RWPE2 (cell line): ENCODE measurements at regions not wholly inside any gene's neighbourhood (a gene's known extent, or its start where the extent isn't known, plus 50 kb on each side); places are given as distances from the start of the nearest gene placed in this dataset.

ENCODE experiments used
- ATAC-seq: fragments of 200-7000 bp; cut with Tn5 transposase; 3 replicates; pipeline ENCODE4 v1.9.1; 2021; ENCODE audit warnings: low read depth
- DNase-seq: peaks from one replicate; pipeline ENCODE4 v3.0.0-alpha.2; 2020; ENCODE audit warnings: low spot score
- H3K27ac ChIP-seq: fragments of 450-650 bp; 2 replicates; pipeline ENCODE4 v1.5.1; 2017; ENCODE audit warnings: mild to moderate bottlenecking; ENCODE audit not compliant: poor library complexity, severe bottlenecking
- H3K27me3 ChIP-seq: fragments of 250-450 bp; sonication (Bioruptor Pico); 2 replicates; pipeline ENCODE4 v1.5.1; 2021; ENCODE audit warnings: mild to moderate bottlenecking, moderate library complexity; ENCODE audit not compliant: insufficient read depth, poor library complexity, severe bottlenecking
- H3K36me3 ChIP-seq: fragments of 250-450 bp; sonication (Bioruptor Pico); 2 replicates; pipeline ENCODE4 v1.5.1; 2020; ENCODE audit warnings: low read depth, mild to moderate bottlenecking, moderate library complexity
- H3K4me1 ChIP-seq: fragments of 250-450 bp; sonication (Bioruptor Pico); 2 replicates; pipeline ENCODE4 v1.5.1; 2021; ENCODE audit warnings: mild to moderate bottlenecking, moderate library complexity; ENCODE audit not compliant: insufficient read depth, poor library complexity, severe bottlenecking
- H3K4me3 ChIP-seq: fragments of 250-450 bp; sonication (Bioruptor Pico); 2 replicates; pipeline ENCODE4 v1.5.1; 2021; ENCODE audit warnings: mild to moderate bottlenecking, moderate library complexity; ENCODE audit not compliant: severe bottlenecking
- H3K9me3 ChIP-seq: fragments of 250-450 bp; sonication (Bioruptor Pico); 2 replicates; pipeline ENCODE4 v1.5.1; 2021; ENCODE audit warnings: mild to moderate bottlenecking, moderate library complexity; ENCODE audit not compliant: severe bottlenecking
- TF ChIP-seq, protein P1 (sequence below): fragments of 450-650 bp; IDR thresholded peaks from one replicate; pipeline ENCODE4 v1.5.1; 2017; ENCODE audit warnings: mild to moderate bottlenecking, moderate library complexity; ENCODE audit not compliant: poor library complexity, severe bottlenecking

DNA sequence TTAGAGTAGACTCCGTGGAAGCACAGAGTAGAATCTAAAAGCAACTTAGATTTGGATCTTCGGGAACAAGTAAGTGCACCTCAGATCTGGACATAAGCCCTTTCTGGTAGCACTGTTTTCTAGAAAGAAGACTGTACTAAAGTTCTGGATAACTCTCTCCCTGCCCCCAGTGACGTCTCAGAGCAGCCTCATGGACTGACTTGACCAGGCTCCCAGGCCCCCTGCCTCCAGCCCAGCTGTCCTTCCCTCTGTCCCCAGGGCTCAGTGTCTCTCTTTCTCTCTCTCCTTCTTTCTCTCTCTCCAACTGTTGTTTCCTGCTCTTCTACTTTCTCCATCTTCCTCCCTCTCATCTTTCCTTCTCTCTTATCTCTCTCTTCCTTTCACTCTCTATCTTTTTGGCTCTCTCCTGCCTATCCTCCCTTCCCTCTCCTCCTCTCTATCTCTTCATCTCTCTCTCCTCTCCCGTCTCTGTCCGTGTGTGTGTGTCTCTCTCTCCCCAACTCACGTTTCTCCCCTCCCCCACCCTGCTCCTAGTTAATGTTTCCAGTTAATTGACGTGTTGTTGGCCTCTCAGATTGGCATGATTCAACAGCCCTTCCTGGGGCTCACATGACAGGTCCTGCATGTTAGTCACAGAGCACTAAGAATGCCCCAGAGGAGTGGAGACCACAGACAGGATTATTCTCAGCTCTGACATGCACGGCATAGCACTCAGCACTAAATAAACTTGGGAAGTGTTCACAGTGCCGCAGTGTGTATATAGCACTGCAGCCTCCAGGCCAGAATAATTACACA lies 180.4 kb upstream of the FOXQ1 start:
- ATAC-seq (peak; percentile 99), DNase-seq (peak; percentile 72)
- no peaks in the 10 kb centered on the region for H3K36me3 ChIP-seq
- TF ChIP-seq, protein P1, sequence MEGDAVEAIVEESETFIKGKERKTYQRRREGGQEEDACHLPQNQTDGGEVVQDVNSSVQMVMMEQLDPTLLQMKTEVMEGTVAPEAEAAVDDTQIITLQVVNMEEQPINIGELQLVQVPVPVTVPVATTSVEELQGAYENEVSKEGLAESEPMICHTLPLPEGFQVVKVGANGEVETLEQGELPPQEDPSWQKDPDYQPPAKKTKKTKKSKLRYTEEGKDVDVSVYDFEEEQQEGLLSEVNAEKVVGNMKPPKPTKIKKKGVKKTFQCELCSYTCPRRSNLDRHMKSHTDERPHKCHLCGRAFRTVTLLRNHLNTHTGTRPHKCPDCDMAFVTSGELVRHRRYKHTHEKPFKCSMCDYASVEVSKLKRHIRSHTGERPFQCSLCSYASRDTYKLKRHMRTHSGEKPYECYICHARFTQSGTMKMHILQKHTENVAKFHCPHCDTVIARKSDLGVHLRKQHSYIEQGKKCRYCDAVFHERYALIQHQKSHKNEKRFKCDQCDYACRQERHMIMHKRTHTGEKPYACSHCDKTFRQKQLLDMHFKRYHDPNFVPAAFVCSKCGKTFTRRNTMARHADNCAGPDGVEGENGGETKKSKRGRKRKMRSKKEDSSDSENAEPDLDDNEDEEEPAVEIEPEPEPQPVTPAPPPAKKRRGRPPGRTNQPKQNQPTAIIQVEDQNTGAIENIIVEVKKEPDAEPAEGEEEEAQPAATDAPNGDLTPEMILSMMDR: no peak
- H3K4me1 ChIP-seq: peaks cover 18% of the 10 kb centered on the region
- H3K9me3 ChIP-seq: no peaks in the 10 kb centered on the region
- no peak overlapping the region for H3K4me3 ChIP-seq
- H3K27ac ChIP-seq: peak overlapping the region; percentile 15
- no peaks in the 10 kb centered on the region for H3K27me3 ChIP-seq

DNA sequence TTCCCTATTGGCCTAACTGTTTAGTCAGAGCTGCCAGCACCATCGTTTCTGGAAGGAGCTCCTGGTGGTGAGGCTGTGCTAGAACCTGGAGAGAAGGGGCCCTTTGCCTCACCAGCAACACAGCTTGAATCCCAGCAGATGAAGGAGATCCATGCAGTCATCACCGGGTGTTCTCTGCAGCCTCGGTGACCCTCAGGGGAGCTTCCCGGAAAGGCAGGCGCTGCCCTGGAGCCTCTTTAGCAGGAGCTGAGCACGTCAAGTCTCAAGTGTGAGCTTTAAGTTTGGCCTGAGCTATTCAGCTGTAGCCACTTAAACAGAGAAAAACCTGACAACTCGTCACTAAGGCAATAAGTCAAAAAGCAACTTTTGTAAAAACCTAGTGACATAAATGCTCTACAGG lies 181.2 kb upstream of the FOXQ1 start:
- H3K27ac ChIP-seq: no peak overlapping the region
- ATAC-seq (no peak), DNase-seq (no peak)
- H3K27me3 ChIP-seq: no peaks in the 10 kb centered on the region
- no peak overlapping the region for H3K4me3 ChIP-seq
- H3K4me1 ChIP-seq: peaks cover 14% of the 10 kb centered on the region
- no peaks in the 10 kb centered on the region for H3K9me3 ChIP-seq
- TF ChIP-seq, protein P1: no peak
- no peaks in the 10 kb centered on the region for H3K36me3 ChIP-seq

GRCh38 chr6:1129131-1129530 lies 182.8 kb upstream of the FOXQ1 start:
- H3K27me3 ChIP-seq: no peaks in the 10 kb centered on the region
- no peaks in the 10 kb centered on the region for H3K9me3 ChIP-seq
- TF ChIP-seq, protein P1: no peak
- H3K27ac ChIP-seq: no peak overlapping the region
- DNase-seq: no peak
- no peak for ATAC-seq
- no peak overlapping the region for H3K4me3 ChIP-seq
- no peaks in the 10 kb centered on the region for H3K36me3 ChIP-seq
- peaks cover 14% of the 10 kb centered on the region for H3K4me1 ChIP-seq

- TF ChIP-seq, protein P1: no peak
Observed at GRCh38 chr6:1127597-1128288, 184.2 kb upstream of the FOXQ1 start.

DNA sequence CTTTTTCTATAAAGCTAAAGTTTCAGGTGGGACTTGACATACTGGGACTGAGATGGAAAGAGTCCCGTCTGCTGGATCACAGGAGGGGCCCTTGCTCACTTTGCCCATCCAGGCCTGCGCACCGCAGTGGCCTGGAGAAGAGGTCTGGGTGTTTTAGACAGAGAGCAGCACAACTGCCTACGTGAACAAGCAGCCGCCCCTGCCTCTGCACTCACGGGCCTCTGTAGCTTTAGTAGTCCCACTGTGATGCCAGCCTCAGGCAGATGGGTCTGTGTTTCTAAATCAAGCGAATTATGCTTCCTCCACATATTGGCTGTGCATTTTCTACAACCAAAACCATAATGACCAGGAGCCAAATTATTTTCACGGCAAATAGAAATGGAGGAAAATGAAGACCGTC lies 184.8 kb upstream of the FOXQ1 start:
- H3K4me3 ChIP-seq: no peak overlapping the region
- no peaks in the 10 kb centered on the region for H3K36me3 ChIP-seq
- H3K9me3 ChIP-seq: no peaks in the 10 kb centered on the region
- TF ChIP-seq, protein P1: no peak
- H3K27ac ChIP-seq: no peak overlapping the region
- no peaks in the 10 kb centered on the region for H3K27me3 ChIP-seq
- no peak for ATAC-seq
- peaks cover 11% of the 10 kb centered on the region for H3K4me1 ChIP-seq
- no peak for DNase-seq

More at GRCh38 chr6:1127597-1128288, 184.2 kb upstream of the FOXQ1 start:
- DNase-seq (no peak), ATAC-seq (no peak)
- Histone ChIP-seq H3K4me1 (peaks cover 14% of the 10 kb centered on the region), H3K27ac (no peak overlapping the region), H3K4me3 (no peak overlapping the region), H3K36me3 (no peaks in the 10 kb centered on the region), H3K27me3 (no peaks in the 10 kb centered on the region), H3K9me3 (no peaks in the 10 kb centered on the region)
